ENCODE measurements at regions not wholly inside any gene's neighbourhood (a gene's known extent, or its start where the extent isn't known, plus 50 kb on each side); places are given as distances from the start of the nearest gene placed in this dataset.

GRCh38 chr20:37580069-37580468 lies 52.4 kb upstream of the BLCAP start:
- TF ChIP-seq, protein P1, sequence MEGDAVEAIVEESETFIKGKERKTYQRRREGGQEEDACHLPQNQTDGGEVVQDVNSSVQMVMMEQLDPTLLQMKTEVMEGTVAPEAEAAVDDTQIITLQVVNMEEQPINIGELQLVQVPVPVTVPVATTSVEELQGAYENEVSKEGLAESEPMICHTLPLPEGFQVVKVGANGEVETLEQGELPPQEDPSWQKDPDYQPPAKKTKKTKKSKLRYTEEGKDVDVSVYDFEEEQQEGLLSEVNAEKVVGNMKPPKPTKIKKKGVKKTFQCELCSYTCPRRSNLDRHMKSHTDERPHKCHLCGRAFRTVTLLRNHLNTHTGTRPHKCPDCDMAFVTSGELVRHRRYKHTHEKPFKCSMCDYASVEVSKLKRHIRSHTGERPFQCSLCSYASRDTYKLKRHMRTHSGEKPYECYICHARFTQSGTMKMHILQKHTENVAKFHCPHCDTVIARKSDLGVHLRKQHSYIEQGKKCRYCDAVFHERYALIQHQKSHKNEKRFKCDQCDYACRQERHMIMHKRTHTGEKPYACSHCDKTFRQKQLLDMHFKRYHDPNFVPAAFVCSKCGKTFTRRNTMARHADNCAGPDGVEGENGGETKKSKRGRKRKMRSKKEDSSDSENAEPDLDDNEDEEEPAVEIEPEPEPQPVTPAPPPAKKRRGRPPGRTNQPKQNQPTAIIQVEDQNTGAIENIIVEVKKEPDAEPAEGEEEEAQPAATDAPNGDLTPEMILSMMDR (IDR thresholded peaks at IDR 0.05) = no peak
- TF ChIP-seq POLR2AphosphoS5 (IDR thresholded peaks at IDR 0.05; ENCODE audit: insufficient read depth in 1 of 2, low read depth in 1 of 2) = no peak
